NCI-H345 treated with DMSO at 0.1 percent for 48 hours (cell line): ENCODE measurements at regions not wholly inside any gene's neighbourhood (a gene's known extent, or its start where the extent isn't known, plus 50 kb on each side); places are given as distances from the start of the nearest gene placed in this dataset.

ENCODE experiments used
- DNase-seq: peaks from one replicate; lab custom pipeline; 2025; ENCODE audit not compliant: unreplicated experiment; lab: John Stamatoyannopoulos, UW

DNA sequence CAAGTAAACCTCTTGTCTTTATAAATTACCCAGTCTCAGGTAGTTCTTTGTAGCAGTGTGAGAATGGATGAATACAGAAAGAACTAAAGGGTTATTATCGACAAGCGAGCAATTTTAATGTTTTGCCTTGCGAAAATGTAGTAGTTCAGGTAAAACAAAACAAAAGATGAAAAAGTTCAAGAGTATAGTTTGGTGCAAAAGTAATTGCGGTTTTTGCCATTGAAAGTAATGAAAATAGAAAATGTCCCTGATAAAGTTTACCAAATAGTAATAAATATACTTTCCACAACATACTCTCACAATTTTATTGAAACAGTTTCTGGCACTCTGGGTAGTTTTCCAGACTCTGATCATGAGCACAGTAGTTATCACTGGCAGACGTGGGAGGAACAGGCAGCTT, 71.9 kb upstream of the SLC35B3 start:
- DNase-seq, result no peak

DNA sequence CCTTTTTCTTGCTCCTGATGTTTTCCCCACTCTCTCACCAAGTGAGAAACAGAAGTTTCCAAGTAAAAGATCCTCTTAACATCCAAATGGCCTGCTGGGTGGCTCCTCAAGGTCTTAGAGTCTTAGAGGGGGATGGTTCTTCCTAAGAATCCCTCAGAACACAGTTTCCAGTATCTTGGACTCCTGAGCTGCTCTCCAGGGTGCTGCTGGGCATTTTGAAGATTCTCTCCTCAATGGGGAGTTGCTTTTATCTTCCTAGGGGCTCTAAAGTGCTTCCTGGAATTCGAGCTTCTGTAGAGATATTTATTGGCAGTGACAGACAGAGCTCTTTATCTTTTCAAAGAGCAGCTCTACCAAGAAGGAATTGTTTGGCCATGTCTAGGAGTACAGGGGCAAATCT, 70.8 kb upstream of the SLC35B3 start:
- DNase-seq, result no peak

DNA sequence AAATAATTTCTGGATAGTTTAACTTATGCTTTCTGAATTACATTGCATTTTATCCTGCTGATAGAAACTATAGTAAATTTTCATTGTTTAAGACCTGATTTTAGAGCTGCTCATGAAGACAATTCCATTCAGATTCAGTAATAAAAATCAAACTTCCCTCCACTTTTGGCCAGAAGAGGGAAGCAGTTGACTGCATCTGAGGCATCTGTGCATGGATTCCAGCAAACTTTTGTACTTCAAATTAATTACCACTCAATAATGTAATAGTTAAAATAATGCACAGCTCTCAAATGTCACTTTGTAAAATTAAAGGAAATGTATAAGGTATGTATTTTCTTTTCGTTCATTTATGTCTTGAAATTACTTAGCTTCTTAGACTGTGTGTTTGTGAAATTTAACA, 64.2 kb upstream of the SLC35B3 start:
- no peak for DNase-seq

DNA sequence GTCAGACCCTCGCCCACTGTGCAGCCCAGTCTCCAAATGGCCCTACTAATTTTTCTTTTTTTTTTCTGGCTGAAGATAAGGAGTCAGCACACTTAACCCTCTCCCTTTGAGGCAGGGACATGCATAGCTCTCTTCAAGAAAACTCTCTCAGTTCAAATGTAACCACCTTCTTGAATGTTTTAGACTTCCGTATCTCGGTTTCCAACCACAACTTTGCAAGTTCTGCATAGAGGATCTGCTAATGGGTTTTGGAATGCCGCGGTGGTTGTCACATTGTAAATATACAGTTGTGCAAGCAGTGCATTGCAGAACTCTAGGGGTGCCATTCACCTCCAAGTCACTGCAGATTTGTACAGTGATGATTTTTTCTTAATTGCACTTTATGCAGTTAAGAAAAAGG, 59.4 kb upstream of the SLC35B3 start:
- DNase-seq, result no peak

DNA sequence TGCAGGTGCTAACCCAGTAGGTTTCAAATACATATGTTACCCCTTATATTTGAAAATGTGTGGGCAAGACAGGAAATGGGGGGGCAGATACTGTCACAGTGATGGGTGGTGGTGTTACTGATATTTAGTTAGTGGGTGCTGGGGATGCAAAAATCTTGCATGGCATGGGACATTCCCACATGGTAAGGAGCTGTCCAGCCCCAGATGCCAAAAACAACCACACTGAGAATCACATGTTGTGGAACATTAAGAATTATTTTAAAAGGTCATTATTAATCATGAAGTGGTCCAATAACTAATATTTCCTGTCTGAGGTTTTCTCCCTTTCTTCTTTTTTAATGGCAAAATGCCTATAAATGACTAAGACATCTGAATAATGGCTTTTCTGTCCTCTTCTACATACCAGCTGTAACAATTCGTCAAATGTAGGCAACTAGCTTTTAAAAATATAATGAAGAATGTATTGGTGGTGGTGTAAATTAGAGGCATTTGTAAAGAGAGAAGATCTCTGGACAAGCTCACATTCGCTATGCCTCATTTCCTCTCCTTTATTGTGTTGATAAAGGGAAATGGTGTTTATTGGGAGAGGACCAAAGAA, 57.3 kb upstream of the SLC35B3 start:
- DNase-seq, result no peak
